ENCODE measurements at regions not wholly inside any gene's neighbourhood (a gene's known extent, or its start where the extent isn't known, plus 50 kb on each side); places are given as distances from the start of the nearest gene placed in this dataset.

DNA sequence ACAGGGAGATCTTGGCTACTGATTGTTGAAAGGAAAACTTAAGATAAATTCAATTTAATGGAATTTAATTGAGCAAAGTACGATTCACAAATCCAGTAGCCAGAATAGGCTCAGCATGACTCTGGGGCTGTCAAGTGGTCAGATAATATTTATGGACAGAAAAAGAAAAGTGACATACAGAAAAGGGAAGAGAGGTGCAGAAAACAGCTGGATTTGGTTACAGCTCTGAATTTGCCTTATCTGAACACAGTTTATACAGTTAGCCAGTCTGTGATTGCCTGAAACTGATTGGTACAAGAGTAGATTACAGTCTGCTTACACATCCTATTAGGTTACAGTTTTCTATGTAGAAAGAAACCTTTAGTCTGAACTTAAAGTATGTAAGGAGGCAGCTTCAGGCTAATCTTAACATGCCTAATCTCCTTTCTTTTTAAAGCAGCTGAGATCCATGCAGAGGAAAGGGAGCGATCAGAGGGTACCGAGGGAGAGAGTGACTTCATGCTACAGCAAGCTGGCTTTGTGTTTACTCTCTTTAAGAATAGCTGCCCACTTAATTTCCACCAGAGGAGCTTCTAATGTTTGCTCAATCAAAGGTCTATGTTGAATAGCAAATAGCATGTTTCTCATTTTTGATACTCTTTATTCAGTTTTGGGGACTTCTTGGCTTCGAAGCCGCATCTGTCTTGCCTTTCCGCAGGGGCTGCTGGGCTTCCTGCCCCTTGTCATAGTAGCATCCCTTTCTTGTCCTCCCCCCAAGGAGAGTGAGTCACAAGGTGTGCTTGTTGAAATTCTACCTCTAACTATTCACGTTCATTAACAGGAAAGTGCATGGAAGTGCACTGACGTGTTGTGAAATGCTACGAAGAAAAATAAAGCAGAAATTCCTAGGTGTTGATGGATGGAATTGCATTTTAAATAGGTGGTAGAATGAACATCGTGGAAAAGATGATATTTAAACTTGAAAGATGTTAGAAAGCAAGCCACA lies 761.2 kb downstream of the TAF11L14 start:
- no peaks in the 10 kb centered on the region for H4K20me1 ChIP-seq (replicated peaks; ENCODE audit: insufficient read depth)
- DNase-seq (ENCODE audit: low spot score) (no peak), ATAC-seq (no peak)
- no peaks in the 10 kb centered on the region for H3K36me3 Mint-ChIP-seq (ENCODE audit: low read depth)
- no peaks in the 10 kb centered on the region for H3K9me2 ChIP-seq (ENCODE audit: insufficient read depth)
- H3K4me1 ChIP-seq (ENCODE audit: insufficient read depth) = no peaks in the 10 kb centered on the region; the same call in 1 of the 2 replicates
- no peak overlapping the region for H3K4me3 ChIP-seq
- H3F3A ChIP-seq (replicated peaks; ENCODE audit: low read depth) = no peaks in the 10 kb centered on the region
- H3K27ac Mint-ChIP-seq = no peak overlapping the region
- H2AFZ ChIP-seq = peak overlapping the region; percentile 60
- H3K4me1 Mint-ChIP-seq = peaks cover 4% of the 10 kb centered on the region; the same call in 2 of the 3 replicates
- no peaks in the 10 kb centered on the region for H3K36me3 ChIP-seq (ENCODE audit: insufficient read depth)
- H3K4me2 ChIP-seq = no peak overlapping the region
- TF ChIP-seq, protein P1, sequence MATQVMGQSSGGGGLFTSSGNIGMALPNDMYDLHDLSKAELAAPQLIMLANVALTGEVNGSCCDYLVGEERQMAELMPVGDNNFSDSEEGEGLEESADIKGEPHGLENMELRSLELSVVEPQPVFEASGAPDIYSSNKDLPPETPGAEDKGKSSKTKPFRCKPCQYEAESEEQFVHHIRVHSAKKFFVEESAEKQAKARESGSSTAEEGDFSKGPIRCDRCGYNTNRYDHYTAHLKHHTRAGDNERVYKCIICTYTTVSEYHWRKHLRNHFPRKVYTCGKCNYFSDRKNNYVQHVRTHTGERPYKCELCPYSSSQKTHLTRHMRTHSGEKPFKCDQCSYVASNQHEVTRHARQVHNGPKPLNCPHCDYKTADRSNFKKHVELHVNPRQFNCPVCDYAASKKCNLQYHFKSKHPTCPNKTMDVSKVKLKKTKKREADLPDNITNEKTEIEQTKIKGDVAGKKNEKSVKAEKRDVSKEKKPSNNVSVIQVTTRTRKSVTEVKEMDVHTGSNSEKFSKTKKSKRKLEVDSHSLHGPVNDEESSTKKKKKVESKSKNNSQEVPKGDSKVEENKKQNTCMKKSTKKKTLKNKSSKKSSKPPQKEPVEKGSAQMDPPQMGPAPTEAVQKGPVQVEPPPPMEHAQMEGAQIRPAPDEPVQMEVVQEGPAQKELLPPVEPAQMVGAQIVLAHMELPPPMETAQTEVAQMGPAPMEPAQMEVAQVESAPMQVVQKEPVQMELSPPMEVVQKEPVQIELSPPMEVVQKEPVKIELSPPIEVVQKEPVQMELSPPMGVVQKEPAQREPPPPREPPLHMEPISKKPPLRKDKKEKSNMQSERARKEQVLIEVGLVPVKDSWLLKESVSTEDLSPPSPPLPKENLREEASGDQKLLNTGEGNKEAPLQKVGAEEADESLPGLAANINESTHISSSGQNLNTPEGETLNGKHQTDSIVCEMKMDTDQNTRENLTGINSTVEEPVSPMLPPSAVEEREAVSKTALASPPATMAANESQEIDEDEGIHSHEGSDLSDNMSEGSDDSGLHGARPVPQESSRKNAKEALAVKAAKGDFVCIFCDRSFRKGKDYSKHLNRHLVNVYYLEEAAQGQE (IDR thresholded peaks at IDR 0.05; ENCODE audit: unreplicated experiment) = no peak
- TF ChIP-seq ZNF114 (CRISPR knock-in tag; IDR thresholded peaks at IDR 0.05) (no peak), POLR2AphosphoS5 (IDR thresholded peaks at IDR 0.05; ENCODE audit: low read depth) (no peak)
- TF ChIP-seq, protein P2, sequence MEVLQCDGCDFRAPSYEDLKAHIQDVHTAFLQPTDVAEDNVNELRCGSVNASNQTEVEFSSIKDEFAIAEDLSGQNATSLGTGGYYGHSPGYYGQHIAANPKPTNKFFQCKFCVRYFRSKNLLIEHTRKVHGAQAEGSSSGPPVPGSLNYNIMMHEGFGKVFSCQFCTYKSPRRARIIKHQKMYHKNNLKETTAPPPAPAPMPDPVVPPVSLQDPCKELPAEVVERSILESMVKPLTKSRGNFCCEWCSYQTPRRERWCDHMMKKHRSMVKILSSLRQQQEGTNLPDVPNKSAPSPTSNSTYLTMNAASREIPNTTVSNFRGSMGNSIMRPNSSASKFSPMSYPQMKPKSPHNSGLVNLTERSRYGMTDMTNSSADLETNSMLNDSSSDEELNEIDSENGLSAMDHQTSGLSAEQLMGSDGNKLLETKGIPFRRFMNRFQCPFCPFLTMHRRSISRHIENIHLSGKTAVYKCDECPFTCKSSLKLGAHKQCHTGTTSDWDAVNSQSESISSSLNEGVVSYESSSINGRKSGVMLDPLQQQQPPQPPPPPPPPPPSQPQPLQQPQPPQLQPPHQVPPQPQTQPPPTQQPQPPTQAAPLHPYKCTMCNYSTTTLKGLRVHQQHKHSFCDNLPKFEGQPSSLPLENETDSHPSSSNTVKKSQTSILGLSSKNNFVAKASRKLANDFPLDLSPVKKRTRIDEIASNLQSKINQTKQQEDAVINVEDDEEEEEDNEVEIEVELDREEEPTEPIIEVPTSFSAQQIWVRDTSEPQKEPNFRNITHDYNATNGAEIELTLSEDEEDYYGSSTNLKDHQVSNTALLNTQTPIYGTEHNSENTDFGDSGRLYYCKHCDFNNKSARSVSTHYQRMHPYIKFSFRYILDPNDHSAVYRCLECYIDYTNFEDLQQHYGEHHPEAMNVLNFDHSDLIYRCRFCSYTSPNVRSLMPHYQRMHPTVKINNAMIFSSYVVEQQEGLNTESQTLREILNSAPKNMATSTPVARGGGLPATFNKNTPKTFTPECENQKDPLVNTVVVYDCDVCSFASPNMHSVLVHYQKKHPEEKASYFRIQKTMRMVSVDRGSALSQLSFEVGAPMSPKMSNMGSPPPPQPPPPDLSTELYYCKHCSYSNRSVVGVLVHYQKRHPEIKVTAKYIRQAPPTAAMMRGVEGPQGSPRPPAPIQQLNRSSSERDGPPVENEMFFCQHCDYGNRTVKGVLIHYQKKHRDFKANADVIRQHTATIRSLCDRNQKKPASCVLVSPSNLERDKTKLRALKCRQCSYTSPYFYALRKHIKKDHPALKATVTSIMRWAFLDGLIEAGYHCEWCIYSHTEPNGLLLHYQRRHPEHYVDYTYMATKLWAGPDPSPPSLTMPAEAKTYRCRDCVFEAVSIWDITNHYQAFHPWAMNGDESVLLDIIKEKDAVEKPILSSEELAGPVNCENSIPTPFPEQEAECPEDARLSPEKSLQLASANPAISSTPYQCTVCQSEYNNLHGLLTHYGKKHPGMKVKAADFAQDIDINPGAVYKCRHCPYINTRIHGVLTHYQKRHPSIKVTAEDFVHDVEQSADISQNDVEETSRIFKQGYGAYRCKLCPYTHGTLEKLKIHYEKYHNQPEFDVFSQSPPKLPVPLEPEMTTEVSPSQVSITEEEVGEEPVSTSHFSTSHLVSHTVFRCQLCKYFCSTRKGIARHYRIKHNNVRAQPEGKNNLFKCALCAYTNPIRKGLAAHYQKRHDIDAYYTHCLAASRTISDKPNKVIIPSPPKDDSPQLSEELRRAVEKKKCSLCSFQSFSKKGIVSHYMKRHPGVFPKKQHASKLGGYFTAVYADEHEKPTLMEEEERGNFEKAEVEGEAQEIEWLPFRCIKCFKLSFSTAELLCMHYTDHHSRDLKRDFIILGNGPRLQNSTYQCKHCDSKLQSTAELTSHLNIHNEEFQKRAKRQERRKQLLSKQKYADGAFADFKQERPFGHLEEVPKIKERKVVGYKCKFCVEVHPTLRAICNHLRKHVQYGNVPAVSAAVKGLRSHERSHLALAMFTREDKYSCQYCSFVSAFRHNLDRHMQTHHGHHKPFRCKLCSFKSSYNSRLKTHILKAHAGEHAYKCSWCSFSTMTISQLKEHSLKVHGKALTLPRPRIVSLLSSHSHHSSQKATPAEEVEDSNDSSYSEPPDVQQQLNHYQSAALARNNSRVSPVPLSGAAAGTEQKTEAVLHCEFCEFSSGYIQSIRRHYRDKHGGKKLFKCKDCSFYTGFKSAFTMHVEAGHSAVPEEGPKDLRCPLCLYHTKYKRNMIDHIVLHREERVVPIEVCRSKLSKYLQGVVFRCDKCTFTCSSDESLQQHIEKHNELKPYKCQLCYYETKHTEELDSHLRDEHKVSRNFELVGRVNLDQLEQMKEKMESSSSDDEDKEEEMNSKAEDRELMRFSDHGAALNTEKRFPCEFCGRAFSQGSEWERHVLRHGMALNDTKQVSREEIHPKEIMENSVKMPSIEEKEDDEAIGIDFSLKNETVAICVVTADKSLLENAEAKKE (CRISPR knock-in tag; IDR thresholded peaks at IDR 0.05) = no peak
- no peaks in the 10 kb centered on the region for H3K27me3 Mint-ChIP-seq (ENCODE audit: insufficient read depth, low read depth, poor library complexity)
- H3K9me3 Mint-ChIP-seq = peaks cover 8% of the 10 kb centered on the region; the same call in 2 of the 3 replicates
- H3K79me2 ChIP-seq (replicated peaks; ENCODE audit: insufficient read depth) = no peaks in the 10 kb centered on the region
- no peak overlapping the region for H3K27ac ChIP-seq (ENCODE audit: low read depth)
- no peak overlapping the region for H3K4me3 Mint-ChIP-seq
- H3K27me3 ChIP-seq (ENCODE audit: insufficient read depth) = no peaks in the 10 kb centered on the region
